HG03064 (cell line): ENCODE measurements at regions not wholly inside any gene's neighbourhood (a gene's known extent, or its start where the extent isn't known, plus 50 kb on each side); places are given as distances from the start of the nearest gene placed in this dataset.

Experiments used
- ATAC-seq: cut with Tn5 transposase; IDR thresholded peaks from one replicate; pipeline ENCODE4 v1.9.1; 2021; ENCODE audit warnings: low read depth; ENCODE audit not compliant: unreplicated experiment

DNA sequence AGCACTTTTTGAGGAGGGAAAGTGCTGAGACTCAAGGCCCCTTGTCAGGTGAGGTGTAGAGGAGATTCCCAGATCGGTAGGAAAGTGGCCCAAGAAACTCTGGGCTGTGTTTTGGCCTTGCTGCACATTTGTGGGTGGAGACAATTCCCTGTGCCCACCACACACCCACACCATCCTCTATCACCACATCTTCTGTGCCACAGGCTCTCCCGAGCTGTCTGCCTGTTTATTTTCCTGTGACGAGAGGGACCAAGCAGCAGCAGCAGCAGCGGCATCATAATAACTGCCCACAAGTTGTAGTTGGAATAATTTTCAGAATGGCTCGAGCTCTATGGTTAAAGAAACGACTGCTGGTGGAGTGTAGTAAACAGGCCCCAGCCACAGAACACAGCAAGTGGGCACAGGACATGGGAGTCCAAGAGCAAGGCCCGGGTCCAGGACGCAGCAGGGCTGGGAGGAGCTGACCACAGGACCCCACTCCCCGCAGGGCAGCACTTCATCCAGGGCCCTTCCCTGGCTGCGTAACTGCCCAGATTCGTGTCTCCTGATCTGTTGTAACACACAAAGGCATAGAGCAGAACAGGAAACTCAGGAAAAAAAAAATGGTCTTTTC, 55.6 kb upstream of the BCL2L14 start:
- no peak for ATAC-seq

DNA sequence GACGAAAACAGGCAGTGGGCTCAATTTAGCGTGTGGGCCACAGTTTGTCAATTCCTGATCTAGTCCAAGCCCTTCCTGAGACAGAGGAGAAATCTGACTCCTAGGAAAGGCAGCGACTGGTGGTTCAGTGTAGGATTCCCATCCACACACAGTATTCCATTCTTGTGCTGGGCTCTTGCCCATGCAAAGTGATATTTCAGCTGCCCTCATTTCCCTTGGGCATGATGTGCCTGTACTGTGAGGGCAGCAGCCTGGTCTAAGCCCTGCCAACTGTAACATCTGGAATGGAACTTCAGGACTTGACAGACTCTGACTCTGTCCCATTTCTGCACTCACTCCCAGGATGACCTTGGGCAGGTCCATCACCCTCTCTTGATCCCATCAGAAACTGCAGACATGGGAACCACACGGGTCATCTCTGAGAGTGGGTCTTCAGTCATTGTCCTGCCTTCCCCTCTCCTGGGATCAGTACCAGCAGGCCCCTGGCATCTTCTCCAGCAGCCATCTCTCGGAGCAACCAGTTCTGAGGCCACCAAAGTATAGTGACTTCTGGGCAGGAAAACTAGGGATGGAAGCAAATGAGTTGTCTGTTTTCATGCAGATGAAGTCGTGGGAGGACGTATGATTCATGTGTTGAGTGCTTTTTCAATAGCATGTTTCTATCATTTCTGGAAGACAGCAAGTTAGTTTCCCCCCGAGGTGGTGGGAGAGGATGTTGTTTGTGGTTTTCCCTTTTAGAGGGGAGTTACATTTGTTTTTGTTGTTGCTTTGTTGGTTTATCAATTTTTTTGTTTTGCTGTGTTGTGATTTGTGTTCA, 54.2 kb upstream of the BCL2L14 start:
- ATAC-seq: no peak

DNA sequence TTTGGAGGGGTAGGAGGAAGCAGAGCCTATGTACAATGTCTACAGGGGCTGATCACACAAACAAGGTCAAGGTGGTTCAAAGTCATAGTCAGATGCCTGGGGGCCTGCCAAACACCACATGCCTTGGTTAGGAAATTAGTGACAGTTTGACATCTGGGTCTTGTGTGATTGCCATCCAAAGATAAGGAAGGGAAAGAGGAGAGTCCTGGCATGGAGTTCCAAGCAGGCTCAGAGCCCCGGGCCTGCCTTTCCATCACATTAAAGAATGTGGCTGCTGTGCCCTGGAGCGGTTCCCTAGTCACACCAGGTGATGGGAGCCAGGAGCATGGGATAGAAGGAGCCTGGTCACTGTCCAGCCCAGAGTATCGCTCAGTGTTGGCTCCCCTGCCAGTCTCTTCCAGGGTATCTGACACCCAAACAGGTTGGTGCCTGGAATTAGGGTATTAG, 53.6 kb upstream of the BCL2L14 start:
- ATAC-seq: no peak

DNA sequence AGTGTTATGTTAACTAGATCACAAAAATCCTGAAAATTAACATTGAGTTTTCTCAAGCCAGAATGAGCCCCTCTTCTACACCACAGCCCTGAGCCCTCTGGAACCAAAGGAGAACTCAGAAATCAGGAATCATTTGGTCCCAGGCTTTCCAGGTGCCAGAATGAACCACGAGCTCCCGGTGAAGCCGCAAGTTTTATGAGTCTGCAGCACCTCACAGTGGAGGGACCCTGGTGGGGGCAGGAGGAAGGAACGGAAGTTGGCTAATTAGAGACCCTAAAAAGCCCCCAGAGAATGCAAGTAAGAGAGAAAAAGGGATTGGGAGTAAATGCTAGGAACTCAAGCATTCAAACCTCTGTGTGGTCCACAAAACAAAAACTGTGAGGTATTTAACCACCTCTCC, 52.9 kb upstream of the BCL2L14 start:
- no peak for ATAC-seq

DNA sequence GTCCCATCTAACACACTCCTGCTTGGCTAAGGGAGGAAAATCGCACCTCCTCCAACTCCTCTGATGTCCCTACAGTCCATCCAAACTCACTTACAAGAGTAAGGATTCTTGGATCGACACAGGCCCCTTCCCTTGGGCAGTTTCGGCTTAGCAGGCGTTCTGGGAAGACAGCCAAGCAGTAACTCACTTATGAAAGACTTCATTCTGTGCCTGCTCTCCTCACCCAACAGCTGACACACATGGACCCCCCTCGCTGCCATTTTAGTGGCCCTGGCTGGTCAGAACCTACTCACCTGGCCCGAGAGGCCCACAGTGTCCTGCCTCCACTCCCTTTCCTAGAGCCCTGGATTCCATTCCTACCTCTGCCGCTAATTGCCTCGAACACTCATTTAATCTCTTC, 52.3 kb upstream of the BCL2L14 start:
- ATAC-seq: no peak

DNA sequence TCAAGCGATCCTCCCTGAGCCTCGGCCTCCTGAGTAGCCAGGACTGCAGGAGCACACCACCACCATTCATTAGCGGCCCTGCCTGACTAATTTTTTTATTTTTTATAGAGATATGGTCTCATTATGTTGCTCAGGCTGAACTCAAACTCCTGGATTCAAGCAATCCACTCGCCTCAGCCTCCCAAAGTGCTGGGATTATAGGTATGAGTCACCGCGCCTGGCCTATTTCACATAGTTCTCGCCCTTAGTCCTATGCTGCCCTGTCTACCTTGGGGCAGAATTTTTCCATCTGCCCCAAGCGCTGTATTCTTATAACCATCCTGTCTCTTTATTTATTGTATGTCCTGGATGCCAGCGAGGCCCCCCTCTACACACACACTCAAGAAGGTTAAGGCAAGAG, 50.9 kb upstream of the BCL2L14 start:
- ATAC-seq: no peak

DNA sequence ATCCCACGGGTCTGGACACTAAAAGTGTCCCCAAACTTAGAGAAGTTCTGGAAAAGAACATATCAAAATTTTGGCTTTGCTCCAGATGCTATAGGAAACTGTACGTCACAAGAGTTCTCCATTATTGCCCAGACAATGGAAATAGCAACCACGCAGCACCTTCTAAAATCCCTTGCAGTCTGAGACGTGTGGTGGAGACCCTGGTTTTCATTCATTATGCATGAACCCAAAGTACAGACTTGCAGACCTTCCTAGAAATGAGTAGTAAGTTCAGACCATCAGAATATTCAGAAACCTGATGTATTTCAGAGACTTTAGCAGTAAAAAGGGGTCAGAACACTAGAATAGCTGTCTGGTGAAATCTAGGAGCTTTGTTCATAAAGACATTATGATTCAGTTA, 50.0 kb upstream of the BCL2L14 start:
- ATAC-seq: no peak
